ENCODE measurements at regions not wholly inside any gene's neighbourhood (a gene's known extent, or its start where the extent isn't known, plus 50 kb on each side); places are given as distances from the start of the nearest gene placed in this dataset.
"Not testable (repeated sequence)": the region's sequence is repeated elsewhere in the genome, so short reads cannot be mapped to it uniquely, and the experiment has no call there.

DNA sequence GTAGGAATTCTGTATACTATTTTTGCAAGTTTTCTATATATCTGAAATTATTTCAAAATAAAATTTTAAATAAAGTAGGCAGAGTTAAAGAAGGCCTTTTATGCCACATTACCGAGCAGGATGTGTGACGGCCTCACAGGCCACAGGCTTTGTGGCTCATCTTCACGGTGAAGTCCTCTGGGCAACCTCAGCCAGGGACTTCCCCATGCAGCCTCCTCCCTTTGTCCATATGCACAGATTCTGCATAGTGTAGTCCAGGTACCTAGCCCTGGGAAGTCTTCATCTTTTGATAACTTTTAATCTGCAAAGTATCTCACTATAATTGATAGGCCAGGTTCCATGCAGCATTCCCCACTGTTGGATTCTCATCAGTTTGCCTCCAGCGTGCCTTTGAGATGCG is 62.8 kb downstream of the ARHGAP11B start:
- H2AFZ ChIP-seq (ENCODE audit: insufficient read depth, low read length, poor library complexity); H3K9ac ChIP-seq (ENCODE audit: low read length); H3K79me1 ChIP-seq (ENCODE audit: low read length); H3K36me3 ChIP-seq (ENCODE audit: control insufficient read depth in 1 of 2, insufficient read depth in 2 of 2, low read length in 2 of 2); H3K4me2 ChIP-seq (ENCODE audit: low read length); H3K4ac ChIP-seq (ENCODE audit: low read depth, low read length); H2BK120ac ChIP-seq (ENCODE audit: insufficient read depth, low read length, poor library complexity); H4K8ac ChIP-seq (ENCODE audit: low read depth, low read length); H3K9me3 ChIP-seq (ENCODE audit: insufficient read depth, low read depth, low read length); H4K91ac ChIP-seq (ENCODE audit: low read depth, low read length); H3K27me3 ChIP-seq (ENCODE audit: insufficient read depth, low read length); H2AK5ac ChIP-seq (ENCODE audit: low read length); H3K14ac ChIP-seq (ENCODE audit: low read length); H3K4me1 ChIP-seq (ENCODE audit: control insufficient read depth in 1 of 2, insufficient read depth in 2 of 2, low read length in 2 of 2); H3K23ac ChIP-seq (ENCODE audit: low read length); H2BK12ac ChIP-seq (ENCODE audit: low read length); H3K4me3 ChIP-seq (ENCODE audit: low read depth, low read length); H3K79me2 ChIP-seq (ENCODE audit: control insufficient read depth, insufficient read depth, low read length, poor library complexity); H2BK5ac ChIP-seq (ENCODE audit: low read depth, low read length, poor library complexity); H3K27ac ChIP-seq (ENCODE audit: low read depth, low read length); H4K12ac ChIP-seq (ENCODE audit: low read depth, low read length); H3K18ac ChIP-seq (ENCODE audit: low read length); DNase-seq: not testable (repeated sequence)
- WGBS (ENCODE audit: extremely low coverage, insufficient coverage, insufficient read length), result no CpG with 5 or more reads among the region's 5 CpGs

DNA sequence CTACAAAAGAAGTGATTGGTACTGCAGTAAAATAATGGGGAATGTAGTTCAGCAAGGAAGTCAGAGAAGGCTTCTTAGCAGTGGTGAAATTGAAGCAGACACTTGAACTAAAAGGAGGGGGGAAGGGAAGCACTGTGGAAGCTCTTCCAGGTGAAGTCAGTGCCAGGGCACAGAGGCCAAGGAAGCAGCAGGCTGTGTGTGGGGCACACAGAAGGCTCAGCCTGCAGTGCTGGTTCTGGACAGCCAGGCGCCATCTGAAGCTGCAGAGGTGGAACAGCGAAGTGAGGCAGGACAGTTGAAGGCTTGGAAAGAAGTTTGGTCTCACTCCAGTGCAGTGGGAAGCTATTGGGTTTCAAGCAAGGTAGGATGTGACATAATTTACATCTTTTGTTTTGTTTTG is 64.2 kb downstream of the ARHGAP11B start:
- not testable (repeated sequence) for H2BK120ac ChIP-seq (ENCODE audit: insufficient read depth, low read length, poor library complexity); H3K4me3 ChIP-seq (ENCODE audit: low read depth, low read length); H2BK12ac ChIP-seq (ENCODE audit: low read length); H3K4me1 ChIP-seq (ENCODE audit: control insufficient read depth in 1 of 2, insufficient read depth in 2 of 2, low read length in 2 of 2); H4K12ac ChIP-seq (ENCODE audit: low read depth, low read length); H4K91ac ChIP-seq (ENCODE audit: low read depth, low read length); H3K27me3 ChIP-seq (ENCODE audit: insufficient read depth, low read length); H3K79me1 ChIP-seq (ENCODE audit: low read length); H2AK5ac ChIP-seq (ENCODE audit: low read length); H2BK5ac ChIP-seq (ENCODE audit: low read depth, low read length, poor library complexity); H3K23ac ChIP-seq (ENCODE audit: low read length); H2AFZ ChIP-seq (ENCODE audit: insufficient read depth, low read length, poor library complexity); H3K9me3 ChIP-seq (ENCODE audit: insufficient read depth, low read depth, low read length); DNase-seq; H3K14ac ChIP-seq (ENCODE audit: low read length); H4K8ac ChIP-seq (ENCODE audit: low read depth, low read length); H3K27ac ChIP-seq (ENCODE audit: low read depth, low read length); H3K9ac ChIP-seq (ENCODE audit: low read length); H3K18ac ChIP-seq (ENCODE audit: low read length); H3K36me3 ChIP-seq (ENCODE audit: control insufficient read depth in 1 of 2, insufficient read depth in 2 of 2, low read length in 2 of 2); H3K79me2 ChIP-seq (ENCODE audit: control insufficient read depth, insufficient read depth, low read length, poor library complexity); H3K4me2 ChIP-seq (ENCODE audit: low read length); H3K4ac ChIP-seq (ENCODE audit: low read depth, low read length)
- no CpG with 5 or more reads among the region's 2 CpGs for WGBS (ENCODE audit: extremely low coverage, insufficient coverage, insufficient read length)

DNA sequence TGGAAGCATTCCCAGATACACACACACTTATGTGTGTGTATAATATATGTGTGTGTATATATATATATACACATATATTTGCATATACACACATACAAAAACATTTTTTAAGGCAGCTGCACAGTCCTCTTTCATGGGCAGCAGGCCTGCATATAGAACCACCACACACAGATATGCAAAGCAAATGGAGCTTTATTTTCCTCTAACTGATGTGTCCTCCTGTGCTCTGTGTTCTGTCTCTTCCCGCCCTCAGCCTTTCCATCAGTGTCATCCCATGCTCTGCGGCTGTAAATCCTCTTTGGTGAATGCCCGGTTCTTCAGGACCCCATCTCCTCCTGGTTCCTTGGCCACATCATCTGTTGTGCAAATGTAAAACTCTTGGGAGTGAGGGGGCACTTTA is 69.9 kb downstream of the ARHGAP11B start:
- H3K79me2 ChIP-seq (ENCODE audit: control insufficient read depth, insufficient read depth, low read length, poor library complexity); H3K18ac ChIP-seq (ENCODE audit: low read length); H3K4me3 ChIP-seq (ENCODE audit: low read depth, low read length); H2BK120ac ChIP-seq (ENCODE audit: insufficient read depth, low read length, poor library complexity); H4K12ac ChIP-seq (ENCODE audit: low read depth, low read length); H3K14ac ChIP-seq (ENCODE audit: low read length); H4K91ac ChIP-seq (ENCODE audit: low read depth, low read length); H2BK5ac ChIP-seq (ENCODE audit: low read depth, low read length, poor library complexity); H2AFZ ChIP-seq (ENCODE audit: insufficient read depth, low read length, poor library complexity); H3K27me3 ChIP-seq (ENCODE audit: insufficient read depth, low read length); H3K4me1 ChIP-seq (ENCODE audit: control insufficient read depth in 1 of 2, insufficient read depth in 2 of 2, low read length in 2 of 2); H4K8ac ChIP-seq (ENCODE audit: low read depth, low read length); H3K27ac ChIP-seq (ENCODE audit: low read depth, low read length); H3K23ac ChIP-seq (ENCODE audit: low read length); DNase-seq; H3K4me2 ChIP-seq (ENCODE audit: low read length); H3K36me3 ChIP-seq (ENCODE audit: control insufficient read depth in 1 of 2, insufficient read depth in 2 of 2, low read length in 2 of 2); H3K79me1 ChIP-seq (ENCODE audit: low read length); H2BK12ac ChIP-seq (ENCODE audit: low read length); H3K9me3 ChIP-seq (ENCODE audit: insufficient read depth, low read depth, low read length); H3K4ac ChIP-seq (ENCODE audit: low read depth, low read length); H2AK5ac ChIP-seq (ENCODE audit: low read length); H3K9ac ChIP-seq (ENCODE audit: low read length): not testable (repeated sequence)
- no CpG with 5 or more reads among the region's 3 CpGs for WGBS (ENCODE audit: extremely low coverage, insufficient coverage, insufficient read length)

DNA sequence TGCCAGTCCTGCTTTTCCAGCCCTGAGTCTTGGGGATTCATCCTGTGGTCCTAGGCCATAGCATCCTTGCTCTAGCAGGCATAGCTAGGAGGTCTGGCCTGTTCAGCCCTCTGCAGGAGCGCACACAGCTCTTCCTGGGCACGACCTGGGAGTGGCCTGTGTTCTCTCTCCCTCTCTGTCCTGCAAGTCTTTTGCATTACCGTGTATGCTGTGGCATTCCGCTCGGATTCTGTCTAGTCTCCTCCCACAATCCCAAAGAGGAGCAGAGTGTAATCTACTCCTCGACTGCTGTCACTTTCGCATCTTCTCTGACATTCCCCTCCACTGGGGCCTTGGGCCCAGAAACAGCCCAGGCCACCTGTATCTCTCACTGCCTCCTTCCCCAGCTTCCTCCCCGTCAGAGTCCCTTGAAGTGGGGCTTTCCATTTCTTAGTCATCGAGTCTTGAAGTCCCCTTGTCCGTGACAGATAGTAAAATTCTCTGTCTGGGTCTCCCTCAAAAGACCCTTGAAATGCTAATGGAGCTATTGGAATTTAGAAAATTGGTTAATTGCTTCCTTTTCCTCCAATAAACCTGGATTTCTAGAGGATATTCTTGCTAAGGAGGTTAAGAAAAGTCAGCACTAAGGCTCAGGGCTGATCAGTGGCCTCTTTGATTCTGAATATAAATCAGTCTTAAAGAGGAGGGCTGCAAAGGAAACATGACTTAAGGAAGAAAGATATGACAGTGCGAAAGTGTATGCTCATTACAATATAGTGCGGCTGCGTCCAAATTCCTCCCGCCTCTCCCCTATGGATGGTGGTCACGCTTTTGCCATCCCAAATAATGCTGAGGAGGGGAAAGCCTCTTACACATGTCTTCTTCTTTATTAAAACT is 70.7 kb downstream of the ARHGAP11B start:
- H3K27me3 ChIP-seq (ENCODE audit: insufficient read depth, low read length); H3K79me1 ChIP-seq (ENCODE audit: low read length): not testable (repeated sequence)

More for the DNA sequence above, 70.7 kb downstream of the ARHGAP11B start:
- H3K4me3 ChIP-seq (ENCODE audit: low read depth, low read length); H3K36me3 ChIP-seq (ENCODE audit: control insufficient read depth in 1 of 2, insufficient read depth in 2 of 2, low read length in 2 of 2); H4K12ac ChIP-seq (ENCODE audit: low read depth, low read length); H3K4me1 ChIP-seq (ENCODE audit: control insufficient read depth in 1 of 2, insufficient read depth in 2 of 2, low read length in 2 of 2); H3K4me2 ChIP-seq (ENCODE audit: low read length); H2BK12ac ChIP-seq (ENCODE audit: low read length); H3K9ac ChIP-seq (ENCODE audit: low read length); H2BK5ac ChIP-seq (ENCODE audit: low read depth, low read length, poor library complexity); H3K4ac ChIP-seq (ENCODE audit: low read depth, low read length); H3K79me2 ChIP-seq (ENCODE audit: control insufficient read depth, insufficient read depth, low read length, poor library complexity); H3K14ac ChIP-seq (ENCODE audit: low read length); DNase-seq; H3K9me3 ChIP-seq (ENCODE audit: insufficient read depth, low read depth, low read length); H4K91ac ChIP-seq (ENCODE audit: low read depth, low read length); H3K23ac ChIP-seq (ENCODE audit: low read length); H3K27ac ChIP-seq (ENCODE audit: low read depth, low read length); H2BK120ac ChIP-seq (ENCODE audit: insufficient read depth, low read length, poor library complexity); H2AFZ ChIP-seq (ENCODE audit: insufficient read depth, low read length, poor library complexity); H3K18ac ChIP-seq (ENCODE audit: low read length); H2AK5ac ChIP-seq (ENCODE audit: low read length); H4K8ac ChIP-seq (ENCODE audit: low read depth, low read length): not testable (repeated sequence)
- WGBS (ENCODE audit: extremely low coverage, insufficient coverage, insufficient read length), result no CpG with 5 or more reads among the region's 15 CpGs

All from trophoblast cell (in vitro differentiated cells and primary cell).